Glutamatergic neuron (in vitro differentiated cells): ENCODE measurements at regions not wholly inside any gene's neighbourhood (a gene's known extent, or its start where the extent isn't known, plus 50 kb on each side); places are given as distances from the start of the nearest gene placed in this dataset.

Source experiments
- DNase-seq: peaks from one replicate; pipeline ENCODE4 v3.0.0; 2022
- H3K27ac Mint-ChIP-seq: one replicate; pipeline ENCODE4 v1.8.0; 2020; ENCODE audit warnings: mild to moderate bottlenecking, mixed read lengths, inconsistent platforms; ENCODE audit not compliant: unreplicated experiment
- H3K27me3 Mint-ChIP-seq: one replicate; pipeline ENCODE4 v1.8.0; 2020; ENCODE audit warnings: mild to moderate bottlenecking, moderate library complexity, mixed read lengths, inconsistent platforms; ENCODE audit not compliant: unreplicated experiment
- H3K36me3 Mint-ChIP-seq: one replicate; pipeline ENCODE4 v1.8.0; 2020; ENCODE audit warnings: mild to moderate bottlenecking, mixed read lengths, inconsistent platforms; ENCODE audit not compliant: unreplicated experiment
- H3K4me1 Mint-ChIP-seq: one replicate; pipeline ENCODE4 v1.8.0; 2020; ENCODE audit warnings: mild to moderate bottlenecking, low read depth, mixed read lengths, inconsistent platforms; ENCODE audit not compliant: unreplicated experiment
- H3K4me3 Mint-ChIP-seq: one replicate; pipeline ENCODE4 v1.8.0; 2020; ENCODE audit warnings: mild to moderate bottlenecking, mixed read lengths, inconsistent platforms; ENCODE audit not compliant: unreplicated experiment
- H3K9me3 Mint-ChIP-seq: one replicate; pipeline ENCODE4 v1.8.0; 2020; ENCODE audit warnings: mild to moderate bottlenecking, moderate library complexity, mixed read lengths, inconsistent platforms; ENCODE audit not compliant: unreplicated experiment
- TF ChIP-seq, protein P1 (sequence below): fragments of 200-600 bp; sonication (generic); IDR thresholded peaks from one replicate; pipeline ENCODE4 v1.5.0; 2021; ENCODE audit not compliant: partially characterized antibody, unreplicated experiment

DNA sequence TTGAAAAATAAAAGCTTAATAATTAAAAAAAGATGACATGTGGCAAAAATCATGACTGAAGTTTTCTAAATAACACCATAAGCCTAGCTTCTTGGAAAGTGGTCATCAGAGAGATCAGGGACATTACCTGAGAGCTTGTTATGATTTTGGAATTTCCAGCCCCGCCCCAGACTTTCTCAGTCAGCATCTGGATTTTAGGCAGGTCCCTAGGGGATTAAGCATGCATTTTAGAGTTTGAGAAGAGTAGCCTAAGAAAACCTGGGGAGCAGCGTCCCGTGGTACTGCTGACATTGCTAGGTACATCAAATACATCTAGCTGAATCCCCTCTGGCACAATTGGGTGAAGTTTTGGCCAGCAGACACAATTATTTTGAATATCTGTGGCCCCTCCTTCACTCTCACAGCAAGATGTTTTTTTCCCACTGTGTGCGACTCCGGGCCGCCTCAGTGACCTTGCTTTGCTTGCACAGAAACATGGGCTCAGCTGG is 58.7 kb upstream of the MEF2A start:
- Mint-ChIP-seq H3K36me3 (no peaks in the 10 kb centered on the region), H3K27ac (no peak overlapping the region), H3K9me3 (peaks cover 3% of the 10 kb centered on the region), H3K4me3 (no peak overlapping the region), H3K4me1 (peaks cover 12% of the 10 kb centered on the region), H3K27me3 (no peaks in the 10 kb centered on the region)
- DNase-seq = no peak
- TF ChIP-seq, protein P1, sequence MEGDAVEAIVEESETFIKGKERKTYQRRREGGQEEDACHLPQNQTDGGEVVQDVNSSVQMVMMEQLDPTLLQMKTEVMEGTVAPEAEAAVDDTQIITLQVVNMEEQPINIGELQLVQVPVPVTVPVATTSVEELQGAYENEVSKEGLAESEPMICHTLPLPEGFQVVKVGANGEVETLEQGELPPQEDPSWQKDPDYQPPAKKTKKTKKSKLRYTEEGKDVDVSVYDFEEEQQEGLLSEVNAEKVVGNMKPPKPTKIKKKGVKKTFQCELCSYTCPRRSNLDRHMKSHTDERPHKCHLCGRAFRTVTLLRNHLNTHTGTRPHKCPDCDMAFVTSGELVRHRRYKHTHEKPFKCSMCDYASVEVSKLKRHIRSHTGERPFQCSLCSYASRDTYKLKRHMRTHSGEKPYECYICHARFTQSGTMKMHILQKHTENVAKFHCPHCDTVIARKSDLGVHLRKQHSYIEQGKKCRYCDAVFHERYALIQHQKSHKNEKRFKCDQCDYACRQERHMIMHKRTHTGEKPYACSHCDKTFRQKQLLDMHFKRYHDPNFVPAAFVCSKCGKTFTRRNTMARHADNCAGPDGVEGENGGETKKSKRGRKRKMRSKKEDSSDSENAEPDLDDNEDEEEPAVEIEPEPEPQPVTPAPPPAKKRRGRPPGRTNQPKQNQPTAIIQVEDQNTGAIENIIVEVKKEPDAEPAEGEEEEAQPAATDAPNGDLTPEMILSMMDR = no peak

DNA sequence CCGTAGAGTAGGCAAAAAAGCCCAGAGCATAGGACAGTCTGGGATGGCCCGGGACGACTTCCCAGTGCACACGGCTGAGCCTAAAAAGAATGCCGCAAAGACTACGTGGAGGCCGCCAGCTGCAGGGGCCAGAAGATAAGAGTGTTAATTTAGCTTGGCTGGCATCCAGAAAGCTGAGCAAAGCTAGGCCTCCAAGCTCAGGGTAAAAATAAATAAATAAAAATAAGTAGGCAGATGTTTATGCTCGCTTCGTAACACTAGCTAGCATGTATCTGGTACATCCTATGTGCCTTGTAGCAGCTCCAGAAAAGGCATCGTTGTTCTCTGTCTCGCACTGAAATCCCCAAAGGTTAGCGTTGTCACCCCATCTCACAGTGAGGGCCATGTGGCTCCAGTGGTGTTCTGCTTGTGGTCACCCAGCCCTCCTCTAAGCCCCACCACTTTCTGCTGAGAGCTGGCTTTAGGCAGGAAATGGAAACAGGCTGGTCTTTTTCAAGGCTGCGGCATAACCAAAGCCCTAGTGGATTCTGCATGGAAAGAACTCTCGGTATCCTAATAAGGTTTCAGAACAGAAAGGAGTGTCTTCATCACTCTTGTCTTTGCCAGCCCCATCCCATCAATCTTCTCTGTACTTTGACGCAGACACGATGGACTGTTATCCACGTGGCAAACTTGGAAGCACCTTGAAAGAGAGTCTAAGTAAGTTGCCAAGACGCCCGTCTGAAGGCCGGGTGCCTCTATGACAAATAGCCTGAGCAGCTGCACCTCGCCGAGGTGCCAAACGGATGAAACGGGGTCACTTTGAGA is 58.1 kb upstream of the MEF2A start:
- TF ChIP-seq, protein P1 = no peak
- DNase-seq = no peak
- H3K27ac Mint-ChIP-seq = no peak overlapping the region
- H3K27me3 Mint-ChIP-seq = no peaks in the 10 kb centered on the region
- H3K4me3 Mint-ChIP-seq = no peak overlapping the region
- peaks cover 2% of the 10 kb centered on the region for H3K36me3 Mint-ChIP-seq
- peaks cover 2% of the 10 kb centered on the region for H3K9me3 Mint-ChIP-seq
- peaks cover 16% of the 10 kb centered on the region for H3K4me1 Mint-ChIP-seq

DNA sequence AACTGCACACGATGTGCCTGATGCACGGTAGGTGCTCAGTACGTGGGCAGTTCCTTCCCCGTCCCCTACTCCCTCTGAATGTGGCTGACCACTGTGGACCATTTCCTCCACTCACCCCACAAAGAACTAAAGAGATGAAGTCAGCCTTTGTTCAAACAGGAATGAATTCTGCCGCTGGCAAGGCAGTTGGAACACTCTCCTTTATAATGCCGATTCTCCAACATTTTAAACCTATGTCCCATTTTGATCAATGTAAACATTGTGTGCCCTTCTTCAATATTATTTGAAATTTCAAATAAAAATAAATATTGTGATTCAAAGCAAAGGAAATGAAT is 57.5 kb upstream of the MEF2A start:
- Mint-ChIP-seq H3K36me3 (peaks cover 6% of the 10 kb centered on the region), H3K9me3 (peaks cover 2% of the 10 kb centered on the region), H3K27ac (no peak overlapping the region), H3K4me1 (peaks cover 18% of the 10 kb centered on the region), H3K4me3 (no peak overlapping the region), H3K27me3 (no peaks in the 10 kb centered on the region)
- DNase-seq = no peak
- TF ChIP-seq, protein P1 = no peak

DNA sequence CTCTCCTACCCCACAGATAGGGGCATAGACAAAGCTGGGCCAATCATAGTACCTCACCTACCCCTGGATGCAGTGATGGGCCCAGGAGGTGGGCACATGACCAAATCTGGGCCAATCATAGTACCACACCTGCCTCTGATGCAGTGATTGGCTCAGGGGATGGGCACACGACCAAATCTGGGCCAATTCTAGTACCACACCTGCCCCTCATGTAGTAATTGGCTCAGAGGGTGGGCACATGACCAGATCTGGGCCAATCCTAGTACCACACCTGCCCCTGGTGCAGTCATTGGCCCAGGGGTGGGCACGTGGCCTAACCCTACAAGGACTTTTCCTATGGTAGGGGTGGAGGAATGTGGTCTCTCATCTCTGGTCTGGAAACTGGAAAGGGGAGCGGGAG is 56.9 kb upstream of the MEF2A start:
- Mint-ChIP-seq H3K27me3 (no peaks in the 10 kb centered on the region), H3K36me3 (peaks cover 12% of the 10 kb centered on the region), H3K4me3 (no peak overlapping the region), H3K9me3 (peaks cover 2% of the 10 kb centered on the region), H3K27ac (no peak overlapping the region), H3K4me1 (peaks cover 18% of the 10 kb centered on the region)
- TF ChIP-seq, protein P1 = no peak
- DNase-seq = no peak

GRCh38 chr15:99509686-99510461 is 55.9 kb upstream of the MEF2A start:
- Mint-ChIP-seq H3K9me3 (peaks cover 4% of the 10 kb centered on the region), H3K4me3 (peak overlapping the region; percentile 22), H3K4me1 (peaks cover 18% of the 10 kb centered on the region), H3K27me3 (no peaks in the 10 kb centered on the region), H3K27ac (no peak overlapping the region), H3K36me3 (peaks cover 14% of the 10 kb centered on the region)
- no peak for DNase-seq
- TF ChIP-seq, protein P1 = no peak
